ENCODE measurements at regions not wholly inside any gene's neighbourhood (a gene's known extent, or its start where the extent isn't known, plus 50 kb on each side); places are given as distances from the start of the nearest gene placed in this dataset.
A peak's percentile ranks its signal among the peaks of the same experiment; 100 is the strongest.
"Not testable (repeated sequence)": the region's sequence is repeated elsewhere in the genome, so short reads cannot be mapped to it uniquely, and the experiment has no call there.

- peak; percentile 64 for DNase-seq (ENCODE audit: low spot score)
Observed at GRCh38 chr5:162209005-162209605, 141.5 kb downstream of the GABRG2 start.

GRCh38 chr5:162214551-162214950 lies 147.0 kb downstream of the GABRG2 start:
- DNase-seq (ENCODE audit: low spot score), result no peak

- no peak for DNase-seq (ENCODE audit: low spot score)
Observed at GRCh38 chr5:162217037-162217436, 149.5 kb downstream of the GABRG2 start.

GRCh38 chr5:162221910-162222309 lies 154.3 kb downstream of the GABRG2 start:
- DNase-seq (ENCODE audit: low spot score), result no peak

- peak; percentile 24 for DNase-seq (ENCODE audit: low spot score)
Observed at GRCh38 chr5:162227075-162227474, 159.5 kb downstream of the GABRG2 start.

- DNase-seq (ENCODE audit: low spot score), result no peak
Observed at GRCh38 chr5:162230348-162230747, 162.8 kb downstream of the GABRG2 start.

- no peak for DNase-seq (ENCODE audit: low spot score)
Observed at GRCh38 chr5:162231522-162231921, 163.9 kb downstream of the GABRG2 start.

GRCh38 chr5:162240734-162241133 lies 173.2 kb downstream of the GABRG2 start:
- DNase-seq (ENCODE audit: low spot score), result no peak

GRCh38 chr5:162242416-162242815 lies 174.8 kb downstream of the GABRG2 start:
- no peak for DNase-seq (ENCODE audit: low spot score)

GRCh38 chr5:162243651-162244050 lies 176.1 kb downstream of the GABRG2 start:
- no peak for DNase-seq (ENCODE audit: low spot score)

- peak; percentile 57 for DNase-seq (ENCODE audit: low spot score)
Observed at GRCh38 chr5:162248107-162248713, 180.6 kb downstream of the GABRG2 start.

GRCh38 chr5:162256711-162257110 lies 189.1 kb downstream of the GABRG2 start:
- DNase-seq (ENCODE audit: low spot score), result no peak

- DNase-seq (ENCODE audit: low spot score), result no peak
Observed at GRCh38 chr5:162268694-162269481, 201.3 kb downstream of the GABRG2 start.

GRCh38 chr5:162272417-162272816 lies 204.8 kb downstream of the GABRG2 start:
- no peak for DNase-seq (ENCODE audit: low spot score)

- peak; percentile 49 for DNase-seq (ENCODE audit: low spot score)
Observed at GRCh38 chr5:162274679-162275078, 207.1 kb downstream of the GABRG2 start.

- DNase-seq (ENCODE audit: low spot score), result not testable (repeated sequence)
Observed at GRCh38 chr5:162275387-162275786, 207.8 kb downstream of the GABRG2 start.

- DNase-seq (ENCODE audit: low spot score), result no peak
Observed at GRCh38 chr5:162282191-162282590, 214.6 kb downstream of the GABRG2 start.

- no peak for DNase-seq (ENCODE audit: low spot score)
Observed at GRCh38 chr5:162283609-162284008, 216.0 kb downstream of the GABRG2 start.

- no peak for DNase-seq (ENCODE audit: low spot score)
Observed at GRCh38 chr5:162288647-162289296, 221.2 kb downstream of the GABRG2 start.

GRCh38 chr5:162289489-162289888 lies 221.9 kb downstream of the GABRG2 start:
- DNase-seq (ENCODE audit: low spot score), result no peak

- DNase-seq (ENCODE audit: low spot score), result no peak
Observed at GRCh38 chr5:162299793-162300192, 232.2 kb downstream of the GABRG2 start.

- DNase-seq (ENCODE audit: low spot score), result no peak
Observed at GRCh38 chr5:162301356-162301755, 233.8 kb downstream of the GABRG2 start.

GRCh38 chr5:162323466-162323865 lies 255.9 kb downstream of the GABRG2 start:
- no peak for DNase-seq (ENCODE audit: low spot score)
